Adrenal gland (tissue), 5 donors: ENCODE measurements at regions not wholly inside any gene's neighbourhood (a gene's known extent, or its start where the extent isn't known, plus 50 kb on each side); places are given as distances from the start of the nearest gene placed in this dataset.

Experiments used
- POLR2A ChIP-seq, 2 donors: fragments of 450-650 bp; IDR thresholded peaks; one replicate each; pipeline ENCODE4 v1.6.1; 2017; ENCODE audit warnings: antibody characterized with exemption in 2 of 2, mild to moderate bottlenecking in 2 of 2, moderate library complexity in 1 of 2
- TF ChIP-seq, protein P1 (sequence below), 6 experiments: fragments of 450-650 bp in 4 of 6; fragments of 200-600 bp in 2 of 6; sonication (generic) in 1 of 6; IDR thresholded peaks; 1 replicate in 5 of 6; 2 replicates in 1 of 6; pipeline versions ENCODE4 v1.5.1 to v1.8.0; 2016 to 2021; ENCODE audit warnings: antibody characterized with exemption in 6 of 6, mild to moderate bottlenecking in 2 of 6, moderate library complexity in 1 of 6
- donor health status: DM: no; HTN: no; CAD: no.

- TF ChIP-seq, protein P1, sequence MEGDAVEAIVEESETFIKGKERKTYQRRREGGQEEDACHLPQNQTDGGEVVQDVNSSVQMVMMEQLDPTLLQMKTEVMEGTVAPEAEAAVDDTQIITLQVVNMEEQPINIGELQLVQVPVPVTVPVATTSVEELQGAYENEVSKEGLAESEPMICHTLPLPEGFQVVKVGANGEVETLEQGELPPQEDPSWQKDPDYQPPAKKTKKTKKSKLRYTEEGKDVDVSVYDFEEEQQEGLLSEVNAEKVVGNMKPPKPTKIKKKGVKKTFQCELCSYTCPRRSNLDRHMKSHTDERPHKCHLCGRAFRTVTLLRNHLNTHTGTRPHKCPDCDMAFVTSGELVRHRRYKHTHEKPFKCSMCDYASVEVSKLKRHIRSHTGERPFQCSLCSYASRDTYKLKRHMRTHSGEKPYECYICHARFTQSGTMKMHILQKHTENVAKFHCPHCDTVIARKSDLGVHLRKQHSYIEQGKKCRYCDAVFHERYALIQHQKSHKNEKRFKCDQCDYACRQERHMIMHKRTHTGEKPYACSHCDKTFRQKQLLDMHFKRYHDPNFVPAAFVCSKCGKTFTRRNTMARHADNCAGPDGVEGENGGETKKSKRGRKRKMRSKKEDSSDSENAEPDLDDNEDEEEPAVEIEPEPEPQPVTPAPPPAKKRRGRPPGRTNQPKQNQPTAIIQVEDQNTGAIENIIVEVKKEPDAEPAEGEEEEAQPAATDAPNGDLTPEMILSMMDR (IDR thresholded peaks at IDR 0.05): no peak
- no peak for TF ChIP-seq POLR2A (IDR thresholded peaks at IDR 0.05)
These were observed 69.7 kb upstream of the APC start for GRCh38 chr5:112668016-112668415.
